CD14-positive monocyte (primary cell): ENCODE measurements at regions not wholly inside any gene's neighbourhood (a gene's known extent, or its start where the extent isn't known, plus 50 kb on each side); places are given as distances from the start of the nearest gene placed in this dataset.
A peak's percentile ranks its signal among the peaks of the same experiment; 100 is the strongest.
"Not testable (repeated sequence)": the region's sequence is repeated elsewhere in the genome, so short reads cannot be mapped to it uniquely, and the experiment has no call there.

Experiments
- DNase-seq, 3 donors: peaks; one replicate each; pipeline ENCODE4 v3.0.0-alpha.2; 2011 to 2022
- H2AFZ ChIP-seq: 2 replicates; pipeline ENCODE4 v1.6.0; 2012; ENCODE audit warnings: mild to moderate bottlenecking, low read depth, low read length, inconsistent platforms; ENCODE audit not compliant: insufficient read depth, poor library complexity, severe bottlenecking
- H3K27ac ChIP-seq, 2 donors: 1 replicate in 1 of 2; 2 replicates in 1 of 2; pipeline ENCODE4 v1.5.1; 2012 to 2013; ENCODE audit warnings: low read length in 2 of 2, control low read depth in 1 of 2, inconsistent platforms in 1 of 2, low read depth in 1 of 2, mild to moderate bottlenecking in 1 of 2
- H3K27me3 ChIP-seq, 2 donors: one replicate each; pipeline versions ENCODE4 v1.6.0 to v1.6.1; 2011 to 2013; ENCODE audit warnings: low read length in 2 of 2; ENCODE audit not compliant: control insufficient read depth in 2 of 2, insufficient read depth in 2 of 2
- H3K36me3 ChIP-seq, 2 donors: replicated peaks in 1 of 2; 1 replicate in 1 of 2; 2 replicates in 1 of 2; pipeline versions ENCODE4 v1.5.1 to v1.6.1; 2012 to 2013; ENCODE audit warnings: low read length in 2 of 2, control low read depth in 1 of 2, inconsistent platforms in 1 of 2, mild to moderate bottlenecking in 1 of 2; ENCODE audit not compliant: insufficient read depth in 2 of 2, control insufficient read depth in 1 of 2
- H3K4me1 ChIP-seq, 2 donors: 1 replicate in 1 of 2; 2 replicates in 1 of 2; pipeline versions ENCODE4 v1.5.1 to v1.6.1; 2012 to 2013; ENCODE audit warnings: low read length in 2 of 2, control low read depth in 1 of 2, inconsistent platforms in 1 of 2, mild to moderate bottlenecking in 1 of 2, moderate library complexity in 1 of 2; ENCODE audit not compliant: insufficient read depth in 2 of 2, control insufficient read depth in 1 of 2
- H3K4me2 ChIP-seq: replicated peaks from 2 replicates; pipeline ENCODE3; 2012; ENCODE audit warnings: low read length, moderate library complexity, mild to moderate bottlenecking; ENCODE audit not compliant: poor library complexity, severe bottlenecking; ENCODE audit errors: extremely low read depth
- H3K4me3 ChIP-seq, 3 experiments: fragments of 200-600 bp in 1 of 3; sonication (generic) in 1 of 3; replicated peaks in 1 of 3; 1 replicate in 2 of 3; 2 replicates in 1 of 3; pipeline ENCODE4 v1.5.1; 2011 to 2013; ENCODE audit warnings: low read length in 3 of 3, mild to moderate bottlenecking in 3 of 3, control low read depth in 2 of 3, low read depth in 2 of 3, inconsistent platforms in 1 of 3, moderate library complexity in 1 of 3
- H3K79me2 ChIP-seq: 2 replicates; pipeline ENCODE4 v1.6.0; 2012; ENCODE audit warnings: mild to moderate bottlenecking, control low read depth, inconsistent platforms, low read length, moderate library complexity; ENCODE audit not compliant: insufficient read depth
- H3K9ac ChIP-seq: 2 replicates; pipeline ENCODE4 v1.6.0; 2017; ENCODE audit warnings: low read length, mild to moderate bottlenecking; ENCODE audit not compliant: insufficient read depth, poor library complexity, severe bottlenecking
- H3K9me3 ChIP-seq, 2 donors: replicated peaks in 1 of 2; 1 replicate in 1 of 2; 2 replicates in 1 of 2; pipeline versions ENCODE4 v1.5.1 to v1.6.1; 2012 to 2013; ENCODE audit warnings: low read length in 2 of 2, control low read depth in 1 of 2; ENCODE audit not compliant: control insufficient read depth in 1 of 2, insufficient read depth in 1 of 2
- H4K20me1 ChIP-seq: 2 replicates; pipeline ENCODE4 v1.6.0; 2012; ENCODE audit warnings: mild to moderate bottlenecking, low read length, control low read depth, moderate library complexity; ENCODE audit not compliant: insufficient read depth
- H3K27ac Mint-ChIP-seq, 7 donors: one replicate each; pipeline ENCODE4 v1.8.0; 2020; ENCODE audit warnings: mild to moderate bottlenecking in 7 of 7, mixed read lengths in 7 of 7, moderate library complexity in 6 of 7, inconsistent platforms in 2 of 7
- H3K27me3 Mint-ChIP-seq, 3 donors: one replicate each; pipeline ENCODE4 v1.8.0; 2021 to 2022; ENCODE audit warnings: low read depth in 3 of 3, mild to moderate bottlenecking in 3 of 3, mixed read lengths in 3 of 3, moderate library complexity in 3 of 3, inconsistent platforms in 1 of 3
- H3K36me3 Mint-ChIP-seq, 2 donors: one replicate each; pipeline ENCODE4 v1.8.0; 2020; ENCODE audit warnings: mixed read lengths in 2 of 2, inconsistent platforms in 1 of 2, mild to moderate bottlenecking in 1 of 2
- H3K4me1 Mint-ChIP-seq: one replicate; pipeline ENCODE4 v1.8.0; 2020; ENCODE audit warnings: mild to moderate bottlenecking, mixed read lengths
- H3K4me3 Mint-ChIP-seq, 2 donors: one replicate each; pipeline ENCODE4 v1.8.0; 2020; ENCODE audit warnings: mild to moderate bottlenecking in 2 of 2, mixed read lengths in 2 of 2, moderate library complexity in 1 of 2
- H3K9me3 Mint-ChIP-seq, 7 donors: one replicate each; pipeline ENCODE4 v1.8.0; 2020 to 2022; ENCODE audit warnings: mixed read lengths in 7 of 7, mild to moderate bottlenecking in 6 of 7, moderate library complexity in 6 of 7, inconsistent platforms in 2 of 7
- WGBS: methylation state at CpG from one replicate; pipeline ENCODE4 v1.1.5; 2013; ENCODE audit warnings: missing lambda C conversion rate; ENCODE audit not compliant: insufficient coverage; 5-methylcytosine and 5-hydroxymethylcytosine counted together
- intact Hi-C, 2 donors: fragments of 100-400 bp; cut with micrococcal nuclease; formaldehyde crosslinking; loops; one replicate each; pipeline versions ENCODE4 v1.15.0 to v1.15.1; 2023
- TF ChIP-seq, protein P1 (sequence below): fragments of 200-600 bp; IDR thresholded peaks from one replicate; pipeline ENCODE4 v1.8.0; 2022; ENCODE audit warnings: antibody characterized with exemption, mild to moderate bottlenecking

- H2AFZ ChIP-seq, result no peak overlapping the region
- no peak overlapping the region for H3K4me2 ChIP-seq
- H3K4me1 Mint-ChIP-seq, result peaks cover 7% of the 10 kb centered on the region
- no peak overlapping the region for H3K4me3 Mint-ChIP-seq
- H3K9me3 ChIP-seq, result no peaks in the 10 kb centered on the region
- H3K27ac ChIP-seq, result no peak overlapping the region
- no peaks in the 10 kb centered on the region for H3K36me3 ChIP-seq
- TF ChIP-seq, protein P1, sequence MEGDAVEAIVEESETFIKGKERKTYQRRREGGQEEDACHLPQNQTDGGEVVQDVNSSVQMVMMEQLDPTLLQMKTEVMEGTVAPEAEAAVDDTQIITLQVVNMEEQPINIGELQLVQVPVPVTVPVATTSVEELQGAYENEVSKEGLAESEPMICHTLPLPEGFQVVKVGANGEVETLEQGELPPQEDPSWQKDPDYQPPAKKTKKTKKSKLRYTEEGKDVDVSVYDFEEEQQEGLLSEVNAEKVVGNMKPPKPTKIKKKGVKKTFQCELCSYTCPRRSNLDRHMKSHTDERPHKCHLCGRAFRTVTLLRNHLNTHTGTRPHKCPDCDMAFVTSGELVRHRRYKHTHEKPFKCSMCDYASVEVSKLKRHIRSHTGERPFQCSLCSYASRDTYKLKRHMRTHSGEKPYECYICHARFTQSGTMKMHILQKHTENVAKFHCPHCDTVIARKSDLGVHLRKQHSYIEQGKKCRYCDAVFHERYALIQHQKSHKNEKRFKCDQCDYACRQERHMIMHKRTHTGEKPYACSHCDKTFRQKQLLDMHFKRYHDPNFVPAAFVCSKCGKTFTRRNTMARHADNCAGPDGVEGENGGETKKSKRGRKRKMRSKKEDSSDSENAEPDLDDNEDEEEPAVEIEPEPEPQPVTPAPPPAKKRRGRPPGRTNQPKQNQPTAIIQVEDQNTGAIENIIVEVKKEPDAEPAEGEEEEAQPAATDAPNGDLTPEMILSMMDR, result no peak
- peak overlapping the region in 1 of 7 donors; percentile 52 for H3K27ac Mint-ChIP-seq
- H4K20me1 ChIP-seq, result no peaks in the 10 kb centered on the region
- H3K79me2 ChIP-seq, result no peaks in the 10 kb centered on the region
- no peaks in the 10 kb centered on the region for H3K4me1 ChIP-seq
- peaks cover 0 to 3% (median 0%) of the 10 kb centered on the region in 7 donors for H3K9me3 Mint-ChIP-seq
- no peaks in the 10 kb centered on the region for H3K36me3 Mint-ChIP-seq
- intact Hi-C loops, result no loop called here
- no peaks in the 10 kb centered on the region for H3K27me3 ChIP-seq
- WGBS, result 100% methylated on average over 1 of the region's 4 CpGs
- H3K27me3 Mint-ChIP-seq, result peaks cover 0 to 6% (median 2%) of the 10 kb centered on the region in 3 donors
- DNase-seq, result no peak
- no peak overlapping the region for H3K9ac ChIP-seq
- H3K4me3 ChIP-seq, result no peak overlapping the region
Observed at GRCh38 chr10:63681993-63682697, 160.9 kb downstream of the REEP3 start.

DNA sequence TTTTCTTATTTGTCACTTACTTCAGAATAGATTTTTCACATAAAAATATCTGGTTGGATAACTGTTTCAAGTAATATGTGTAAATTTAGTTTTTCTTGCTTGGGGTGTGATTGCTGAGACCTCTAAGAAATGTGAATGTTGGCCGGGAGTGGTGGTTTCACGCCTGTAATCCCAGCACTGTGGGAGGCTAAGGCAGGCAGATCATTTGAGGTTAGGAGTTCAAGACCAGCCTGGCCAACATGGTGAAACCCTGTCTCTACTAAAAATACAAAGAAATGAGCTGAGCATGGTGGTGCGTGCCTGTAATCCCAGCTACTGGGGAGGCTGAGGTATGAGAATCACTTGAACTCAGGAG lies 161.5 kb downstream of the REEP3 start:
- DNase-seq, H3K27ac ChIP-seq, H3K27me3 ChIP-seq, H3K4me1 ChIP-seq, H2AFZ ChIP-seq, H3K4me3 Mint-ChIP-seq, H3K4me3 ChIP-seq, H3K4me2 ChIP-seq, H3K27me3 Mint-ChIP-seq, H3K9ac ChIP-seq, intact Hi-C loops, H4K20me1 ChIP-seq, H3K9me3 ChIP-seq, H3K36me3 Mint-ChIP-seq, H3K9me3 Mint-ChIP-seq, H3K4me1 Mint-ChIP-seq, H3K36me3 ChIP-seq, H3K79me2 ChIP-seq: not testable (repeated sequence)
- peak overlapping the region in 2 of 7 donors; percentile 16 to 52 for H3K27ac Mint-ChIP-seq
- WGBS, result 80% methylated on average over 2 of the region's 3 CpGs
